ENCODE measurements at regions not wholly inside any gene's neighbourhood (a gene's known extent, or its start where the extent isn't known, plus 50 kb on each side); places are given as distances from the start of the nearest gene placed in this dataset.

GRCh38 chr3:87780811-87781210 is 278.0 kb downstream of the CGGBP1 start:
- no peak for TF ChIP-seq CTCF (conservative IDR thresholded peaks at IDR 0.05; ENCODE audit: low read depth, low read length)
- no peak for TF ChIP-seq EZH2 (IDR thresholded peaks at IDR 0.05; ENCODE audit: borderline replicate concordance, low read depth, low read length, poor library complexity, severe bottlenecking)
